K562 (cell line): ENCODE measurements at regions not wholly inside any gene's neighbourhood (a gene's known extent, or its start where the extent isn't known, plus 50 kb on each side); places are given as distances from the start of the nearest gene placed in this dataset.

Source experiments
- ATAC-seq: fragments of 200-7000 bp; cut with Tn5 transposase; 3 replicates; pipeline ENCODE4 v1.9.1; 2020; ENCODE audit warnings: moderate library complexity
- BruUV-seq: library from RNA; stranded (reverse); fragments of 400-500 nt; replicated peaks from 2 replicates; lab custom pipeline; 2021; lab: Mats Ljungman, UMichigan
- CTCF ChIA-PET: fragments of 300-600 bp; formaldehyde crosslinking; extraction: SDS; loops from one replicate; lab custom pipeline; 2021; ENCODE audit warnings: low intra/inter-chr PET ratio; lab: Yijun Ruan, JAX
- POLR2A ChIA-PET: fragments of 300-600, 350-650 bp; sonication (Branson Sonifier 250); formaldehyde crosslinking; extraction: SDS; loops from one replicate; lab custom pipeline; 2021; ENCODE audit warnings: antibody characterized with exemption, inconsistent platforms; lab: Yijun Ruan, JAX
- DNase-seq, 4 experiments: peaks; one replicate each; pipeline versions ENCODE4 v3.0.0 to v3.0.0-alpha.2; 2011 to 2018; ENCODE audit warnings: low spot score in 3 of 4, mixed read lengths in 3 of 4; ENCODE audit errors: extremely low read depth in 1 of 4
- FAIRE-seq: peaks from 2 replicates; lab custom pipeline; 2011; peaks lifted over from hg19 to GRCh38; lab: Jason Lieb, UNC
- H2AFZ ChIP-seq: 2 replicates; pipeline ENCODE4 v1.6.0; 2011; ENCODE audit warnings: low read depth, low read length, control low read depth, inconsistent platforms
- H3K27ac ChIP-seq: fragments of 200-600 bp; 3 replicates; pipeline ENCODE4 v1.8.0; 2011; ENCODE audit warnings: low read depth, mild to moderate bottlenecking, control low read depth, inconsistent platforms, low read length, moderate library complexity, mixed read lengths; ENCODE audit errors: extremely low read depth
- H3K27me3 ChIP-seq, 2 experiments: fragments of 300-600 bp in 1 of 2; 2 replicates in 1 of 2; 3 replicates in 1 of 2; pipeline versions ENCODE4 v1.6.0 to v1.8.0; 2011; ENCODE audit warnings: inconsistent platforms in 2 of 2, low read length in 2 of 2, mild to moderate bottlenecking in 1 of 2, mixed read lengths in 1 of 2, moderate library complexity in 1 of 2; ENCODE audit not compliant: control insufficient read depth in 2 of 2, insufficient read depth in 2 of 2
- H3K36me3 ChIP-seq: fragments of 300-600 bp; 3 replicates; pipeline ENCODE4 v1.8.0; 2011; ENCODE audit warnings: mild to moderate bottlenecking, low read length, inconsistent platforms; ENCODE audit not compliant: control insufficient read depth, insufficient read depth
- H3K4me1 ChIP-seq, 2 experiments: fragments of 200-600 bp in 1 of 2; replicated peaks in 1 of 2; 2 replicates in 1 of 2; 3 replicates in 1 of 2; pipeline versions ENCODE4 v1.5.1 to v1.8.0; 2011; ENCODE audit warnings: inconsistent platforms in 2 of 2, low read length in 2 of 2, mild to moderate bottlenecking in 1 of 2, mixed read lengths in 1 of 2, moderate library complexity in 1 of 2; ENCODE audit not compliant: control insufficient read depth in 2 of 2, insufficient read depth in 2 of 2
- H3K4me2 ChIP-seq: 2 replicates; pipeline ENCODE4 v1.6.1; 2011; ENCODE audit warnings: low read length, control low read depth, inconsistent platforms, mixed read lengths; ENCODE audit not compliant: insufficient read depth
- H3K4me3 ChIP-seq: fragments of 200-600 bp; sonication (generic), shearing (Covaris generic); 2 replicates; pipeline ENCODE4 v1.5.1; 2016; ENCODE audit warnings: control low read depth, inconsistent platforms
- H3K79me2 ChIP-seq: fragments of 200-600 bp; 3 replicates; pipeline ENCODE4 v1.8.0; 2011; ENCODE audit warnings: low read length, inconsistent platforms; ENCODE audit not compliant: control insufficient read depth, insufficient read depth
- H3K9ac ChIP-seq, 2 experiments: 2 replicates each; pipeline versions ENCODE4 v1.6.0 to v1.6.1; 2011; ENCODE audit warnings: low read depth in 2 of 2, low read length in 2 of 2, control low read depth in 1 of 2, inconsistent platforms in 1 of 2, mild to moderate bottlenecking in 1 of 2, mixed read lengths in 1 of 2; ENCODE audit not compliant: insufficient read depth in 1 of 2
- H3K9me1 ChIP-seq: one replicate; pipeline ENCODE4 v1.6.0; 2011; ENCODE audit warnings: inconsistent platforms, mild to moderate bottlenecking, low read length, moderate library complexity; ENCODE audit not compliant: control insufficient read depth, insufficient read depth
- H3K9me3 ChIP-seq: replicated peaks from 2 replicates; pipeline ENCODE4 v1.5.1; 2011; ENCODE audit warnings: low read depth, low read length, inconsistent platforms; ENCODE audit not compliant: control insufficient read depth, insufficient read depth
- H4K20me1 ChIP-seq: replicated peaks from 2 replicates; pipeline ENCODE4 v1.6.1; 2011; ENCODE audit warnings: low read length, inconsistent platforms, mixed read lengths; ENCODE audit not compliant: control insufficient read depth, insufficient read depth
- ARID1B ChIP-seq: fragments of 450-650 bp; IDR thresholded peaks from 2 replicates; pipeline ENCODE4 v1.6.1; 2016; ENCODE audit warnings: antibody characterized with exemption, mild to moderate bottlenecking, inconsistent platforms
- BMI1 ChIP-seq: fragments of 150-350 bp; IDR thresholded peaks from 2 replicates; pipeline ENCODE4 v1.6.1; 2014; ENCODE audit warnings: low read length
- BRCA1 ChIP-seq, 2 experiments: fragments of 450-650 bp in 1 of 2; sonication (generic) in 1 of 2; formaldehyde crosslinking in 1 of 2; IDR thresholded peaks; 2 replicates each; pipeline versions ENCODE4 v1.5.0 to v1.6.1; 2017 to 2020; ENCODE audit warnings: mild to moderate bottlenecking in 1 of 2, missing genetic modification reagents in 1 of 2
- GATAD2B ChIP-seq: fragments of 450-650 bp; IDR thresholded peaks from 2 replicates; pipeline ENCODE4 v1.6.1; 2017; ENCODE audit warnings: mild to moderate bottlenecking, borderline replicate concordance
- JUND ChIP-seq, 2 experiments: IDR thresholded peaks; 2 replicates in 1 of 2; 3 replicates in 1 of 2; pipeline ENCODE4 v1.6.1; 2011; ENCODE audit warnings: borderline replicate concordance in 2 of 2, low read depth in 2 of 2, low read length in 2 of 2, improper control_type of control experiment in 1 of 2, missing biosample characterization in 1 of 2, missing genetic modification characterization in 1 of 2, missing genetic modification reagents in 1 of 2
- KDM5B ChIP-seq: fragments of 200-600 bp; sonication (generic); IDR thresholded peaks from 2 replicates; pipeline ENCODE4 v1.6.1; 2012; ENCODE audit warnings: low read depth, mild to moderate bottlenecking, moderate library complexity, low read length, control low read depth, inconsistent platforms; ENCODE audit not compliant: insufficient replicate concordance
- MYC ChIP-seq, 2 experiments: fragments of 250-450 bp in 1 of 2; sonication (Bioruptor Pico) in 1 of 2; IDR thresholded peaks; 2 replicates each; pipeline versions ENCODE4 v1.5.1 to v1.6.1; 2012 to 2021; ENCODE audit warnings: low read depth in 2 of 2, borderline replicate concordance in 1 of 2, improper control_type of control experiment in 1 of 2, low read length in 1 of 2, mild to moderate bottlenecking in 1 of 2, moderate library complexity in 1 of 2
- NR2C1 ChIP-seq, 2 experiments: fragments of 450-650 bp; IDR thresholded peaks; 2 replicates each; pipeline ENCODE4 v1.6.1; 2017; ENCODE audit warnings: mild to moderate bottlenecking in 2 of 2, antibody characterized with exemption in 1 of 2, inconsistent platforms in 1 of 2, missing compliant biosample characterization in 1 of 2, missing genetic modification characterization in 1 of 2
- PHB2 ChIP-seq: fragments of 450-650 bp; IDR thresholded peaks from 2 replicates; pipeline ENCODE4 v1.6.1; 2017; ENCODE audit warnings: low read depth
- RBM25 ChIP-seq: fragments of 200-400 bp; formaldehyde crosslinking; IDR thresholded peaks from 2 replicates; pipeline ENCODE4 v1.6.1; 2018; ENCODE audit warnings: low read length, low read depth, moderate library complexity; ENCODE audit not compliant: severe bottlenecking
- SPI1 ChIP-seq: IDR thresholded peaks from 2 replicates; pipeline ENCODE4 v1.6.1; 2011; ENCODE audit warnings: low read depth, low read length, control low read depth, borderline replicate concordance
- SREBF2 ChIP-seq: sonication (generic); formaldehyde crosslinking; IDR thresholded peaks from 2 replicates; pipeline ENCODE4 v1.4.0; 2020; ENCODE audit warnings: mild to moderate bottlenecking, missing genetic modification reagents
- TFAM ChIP-seq: fragments of 250-450 bp; sonication (Bioruptor Pico); conservative IDR thresholded peaks from 2 replicates; pipeline ENCODE4 v1.5.0; 2021; ENCODE audit warnings: mild to moderate bottlenecking, moderate library complexity
- U2AF2 ChIP-seq: fragments of 200-400 bp; formaldehyde crosslinking; optimal IDR thresholded peaks from 2 replicates; pipeline ENCODE3; 2017; ENCODE audit warnings: low read depth, mild to moderate bottlenecking, low read length
- ZKSCAN1 ChIP-seq: fragments of 150-350 bp; IDR thresholded peaks from 2 replicates; pipeline ENCODE4 v1.6.1; 2016; ENCODE audit warnings: low read depth, low read length
- ZNF121 ChIP-seq: sonication (generic); formaldehyde crosslinking; conservative IDR thresholded peaks from 2 replicates; pipeline ENCODE4 v1.8.0; 2022; ENCODE audit warnings: missing genetic modification reagents
- ZNF24 ChIP-seq: fragments of 450-650 bp; IDR thresholded peaks from 2 replicates; pipeline ENCODE4 v1.6.1; 2016
- ZNF408 ChIP-seq: fragments of 250-450 bp; sonication (Bioruptor Pico); IDR thresholded peaks from 2 replicates; pipeline ENCODE4 v1.4.0; 2020; ENCODE audit warnings: low read depth, mild to moderate bottlenecking, moderate library complexity
- ZNF609 ChIP-seq: sonication (generic); formaldehyde crosslinking; IDR thresholded peaks from 2 replicates; pipeline ENCODE4 v1.8.1; 2023; ENCODE audit warnings: missing genetic modification reagents, mild to moderate bottlenecking, borderline replicate concordance
- WGBS: fragments of 100-300 bp; shearing (Covaris generic); methylation state at CpG from one replicate; pipeline ENCODE4 v1.1.6; 2016; ENCODE audit warnings: low coverage, mixed read lengths; ENCODE audit not compliant: insufficient coverage; ENCODE audit errors: missing lambda C conversion rate; 5-methylcytosine and 5-hydroxymethylcytosine counted together
- in situ Hi-C: fragments of 300-500 bp; cut with MboI; formaldehyde crosslinking; loops from 4 replicates; pipeline ENCODE4 v1.15.0; 2018; ENCODE audit warnings: inconsistent platforms, mixed read lengths
- intact Hi-C: fragments of 100-400 bp; cut with micrococcal nuclease; formaldehyde crosslinking; loops from 2 replicates; pipeline ENCODE4 v1.14.2; 2022

GRCh38 chr3:72584262-72584661 lies 264.0 kb downstream of the SHQ1 start:
- Histone ChIP-seq H3K27me3 (no peaks in the 10 kb centered on the region), H3K4me3 (no peak overlapping the region), H2AFZ (no peak overlapping the region), H3K9me1 (no peaks in the 10 kb centered on the region), H3K79me2 (no peaks in the 10 kb centered on the region), H3K4me2 (no peak overlapping the region), H3K4me1 (peaks cover 4 to 6% of the 10 kb centered on the region in 2 experiments; a peak in 3 of 5 replicates), H3K9ac (no peak overlapping the region), H4K20me1 (no peaks in the 10 kb centered on the region), H3K27ac (no peak overlapping the region), H3K9me3 (no peaks in the 10 kb centered on the region), H3K36me3 (no peaks in the 10 kb centered on the region)
- no TSS peak for BruUV-seq
- POLR2A ChIA-PET: interaction anchor here (0.5 kb wide), 1 partner anchor 212 kb away, joined by 3 read pairs; no protein-coding TSS in a partner anchor
- DNase-seq: no peak
- CTCF ChIA-PET: no interaction called here
- intact Hi-C loops (no loop called here), in situ Hi-C loops (no loop called here)
- WGBS: 25% methylated on average over 2 of the region's 2 CpGs
- no peak for ATAC-seq
- FAIRE-seq: no peak
- TF ChIP-seq MYC (IDR thresholded peaks at IDR 0.05; ENCODE audit: low read depth, low read length) (no peak), MYC (CRISPR knock-in tag; IDR thresholded peaks at IDR 0.05; ENCODE audit: borderline replicate concordance, low read depth) (no peak), GATAD2B (no peak), SPI1 (peak; percentile 77; the same call in 1 of the 2 replicates), U2AF2 (no peak), ZNF24 (no peak), ARID1B (no peak), PHB2 (no peak), BRCA1 (IDR thresholded peaks at IDR 0.05) (no peak), BRCA1 (CRISPR knock-in tag; IDR thresholded peaks at IDR 0.05) (no peak), RBM25 (peak; percentile 14), ZNF408 (CRISPR knock-in tag) (no peak), BMI1 (no peak), ZKSCAN1 (no peak), SREBF2 (no peak), JUND (IDR thresholded peaks at IDR 0.05; ENCODE audit: borderline replicate concordance, low read depth, low read length) (no peak), JUND (tag; IDR thresholded peaks at IDR 0.05; ENCODE audit: borderline replicate concordance, low read depth, low read length) (no peak), ZNF121 (peak; percentile 54), TFAM (CRISPR knock-in tag) (no peak), NR2C1 (IDR thresholded peaks at IDR 0.05) (no peak), NR2C1 (tag; IDR thresholded peaks at IDR 0.05) (no peak), ZNF609 (no peak), KDM5B (no peak)
